Ishikawa (cell line): ENCODE measurements at regions not wholly inside any gene's neighbourhood (a gene's known extent, or its start where the extent isn't known, plus 50 kb on each side); places are given as distances from the start of the nearest gene placed in this dataset.
A peak's percentile ranks its signal among the peaks of the same experiment; 100 is the strongest.

Experiments
- CEBPB ChIP-seq: IDR thresholded peaks from 2 replicates; pipeline ENCODE4 v1.6.1; 2012
- CREB1 ChIP-seq: IDR thresholded peaks from 2 replicates; pipeline ENCODE4 v1.6.1; 2012; ENCODE audit warnings: low read depth
- EGR1 ChIP-seq: IDR thresholded peaks from 2 replicates; pipeline ENCODE4 v1.6.1; 2012
- EP300 ChIP-seq: IDR thresholded peaks from 2 replicates; pipeline ENCODE4 v1.6.1; 2012; ENCODE audit warnings: borderline replicate concordance
- FOXM1 ChIP-seq: IDR thresholded peaks from 2 replicates; pipeline ENCODE4 v1.6.1; 2012; ENCODE audit warnings: low read depth, borderline replicate concordance
- MAX ChIP-seq: IDR thresholded peaks from 2 replicates; pipeline ENCODE4 v1.6.1; 2012
- NFIC ChIP-seq: IDR thresholded peaks from 2 replicates; pipeline ENCODE4 v1.6.1; 2012
- RAD21 ChIP-seq: IDR thresholded peaks from 2 replicates; pipeline ENCODE4 v1.6.1; 2012; ENCODE audit warnings: low read depth
- REST ChIP-seq: IDR thresholded peaks from 2 replicates; pipeline ENCODE4 v1.6.1; 2012; ENCODE audit warnings: low read depth, mild to moderate bottlenecking
- TAF1 ChIP-seq: IDR thresholded peaks from 2 replicates; pipeline ENCODE4 v1.6.1; 2012; ENCODE audit warnings: low read depth, mild to moderate bottlenecking
- TCF12 ChIP-seq: IDR thresholded peaks from 2 replicates; pipeline ENCODE4 v1.6.1; 2012; ENCODE audit warnings: low read depth
- TEAD4 ChIP-seq: IDR thresholded peaks from 2 replicates; pipeline ENCODE4 v1.6.1; 2012
- USF1 ChIP-seq: IDR thresholded peaks from 2 replicates; pipeline ENCODE4 v1.6.1; 2012
- YY1 ChIP-seq: IDR thresholded peaks from 2 replicates; pipeline ENCODE4 v1.6.1; 2012; ENCODE audit warnings: low read depth
- ZBTB7A ChIP-seq: IDR thresholded peaks from 2 replicates; pipeline ENCODE4 v1.6.1; 2012; ENCODE audit warnings: low read depth

GRCh38 chr7:84492098-84493034 lies 297.8 kb upstream of the SEMA3A start:
- TF ChIP-seq EP300 (peak; percentile 63; the same call in 1 of the 2 replicates), MAX (0 out of 2 replicates have a peak, but pooled peaks have one; percentile 48), TCF12 (peak; percentile 33; the same call in 1 of the 2 replicates), NFIC (no peak), EGR1 (no peak), FOXM1 (0 out of 2 replicates have a peak, but pooled peaks have one; percentile 29), TEAD4 (0 out of 2 replicates have a peak, but pooled peaks have one; percentile 23), CEBPB (peak; percentile 64; the same call in 1 of the 2 replicates)

GRCh38 chr7:84490661-84491060 lies 296.1 kb upstream of the SEMA3A start:
- TF ChIP-seq FOXM1 (peak; percentile 96), NFIC (peak; percentile 89), MAX (peak; percentile 47; the same call in 1 of the 2 replicates), EP300 (peak; percentile 97), RAD21 (peak; percentile 69), CREB1 (no peak), TEAD4 (peak; percentile 94), USF1 (no peak), TCF12 (peak; percentile 95)

GRCh38 chr7:84484502-84485079 lies 290.0 kb upstream of the SEMA3A start:
- TF ChIP-seq FOXM1 (no peak), MAX (no peak), CREB1 (no peak), USF1 (no peak)

- no peak for TF ChIP-seq ZBTB7A
- TF ChIP-seq TCF12 = no peak
- no peak for TF ChIP-seq FOXM1
- TF ChIP-seq NFIC = no peak
- TF ChIP-seq REST = no peak
- no peak for TF ChIP-seq TAF1
- TF ChIP-seq TEAD4 = no peak
- no peak for TF ChIP-seq CREB1
- no peak for TF ChIP-seq MAX
- TF ChIP-seq USF1 = no peak
- TF ChIP-seq YY1 = no peak
- no peak for TF ChIP-seq RAD21
- TF ChIP-seq CEBPB = no peak
- TF ChIP-seq EGR1 = no peak
- no peak for TF ChIP-seq EP300
Measured at GRCh38 chr7:84482476-84482875, 287.9 kb upstream of the SEMA3A start.

GRCh38 chr7:84479059-84479458 lies 284.5 kb upstream of the SEMA3A start:
- no peak for TF ChIP-seq ZBTB7A
- TF ChIP-seq MAX = no peak

GRCh38 chr7:84477786-84478478 lies 283.3 kb upstream of the SEMA3A start:
- TF ChIP-seq NFIC (peak; percentile 46; the same call in 1 of the 2 replicates), CEBPB (no peak), TCF12 (peak; percentile 83), EGR1 (peak; percentile 64; the same call in 1 of the 2 replicates), EP300 (peak; percentile 89), USF1 (no peak), TEAD4 (peak; percentile 60), FOXM1 (peak; percentile 88)
